Ishikawa (cell line): ENCODE measurements at regions not wholly inside any gene's neighbourhood (a gene's known extent, or its start where the extent isn't known, plus 50 kb on each side); places are given as distances from the start of the nearest gene placed in this dataset.

Experiments
- CREB1 ChIP-seq: IDR thresholded peaks from 2 replicates; pipeline ENCODE4 v1.6.1; 2012; ENCODE audit warnings: low read depth
- EP300 ChIP-seq: IDR thresholded peaks from 2 replicates; pipeline ENCODE4 v1.6.1; 2012; ENCODE audit warnings: borderline replicate concordance
- FOXM1 ChIP-seq: IDR thresholded peaks from 2 replicates; pipeline ENCODE4 v1.6.1; 2012; ENCODE audit warnings: low read depth, borderline replicate concordance
- RAD21 ChIP-seq: IDR thresholded peaks from 2 replicates; pipeline ENCODE4 v1.6.1; 2012; ENCODE audit warnings: low read depth
- TAF1 ChIP-seq: IDR thresholded peaks from 2 replicates; pipeline ENCODE4 v1.6.1; 2012; ENCODE audit warnings: low read depth, mild to moderate bottlenecking
- TCF12 ChIP-seq: IDR thresholded peaks from 2 replicates; pipeline ENCODE4 v1.6.1; 2012; ENCODE audit warnings: low read depth
- TEAD4 ChIP-seq: IDR thresholded peaks from 2 replicates; pipeline ENCODE4 v1.6.1; 2012
- TF ChIP-seq, protein P1 (sequence below): IDR thresholded peaks from 2 replicates; pipeline ENCODE4 v1.6.1; 2012; ENCODE audit warnings: low read depth, mild to moderate bottlenecking

DNA sequence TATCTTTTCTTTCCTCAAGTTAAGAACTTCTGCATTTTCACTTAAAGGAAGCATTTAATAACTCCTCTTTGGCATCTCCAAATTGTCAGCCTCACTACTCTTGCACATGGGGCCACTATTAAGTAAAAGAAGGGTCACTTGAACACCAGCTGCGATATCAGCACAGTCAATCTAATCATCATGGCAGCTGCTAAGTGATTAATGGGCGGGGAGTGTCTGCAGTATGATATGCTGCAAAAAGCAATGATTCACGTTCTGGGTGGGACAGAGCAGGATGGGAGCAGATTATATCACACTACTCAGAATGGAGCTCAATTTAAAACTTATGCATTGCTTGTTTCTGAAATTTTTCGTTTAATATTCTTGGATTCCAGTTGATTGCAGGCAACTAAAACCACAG lies 447.4 kb upstream of the PFKP start:
- TF ChIP-seq TAF1, result no peak
- TF ChIP-seq EP300, result no peak
- TF ChIP-seq, protein P1, sequence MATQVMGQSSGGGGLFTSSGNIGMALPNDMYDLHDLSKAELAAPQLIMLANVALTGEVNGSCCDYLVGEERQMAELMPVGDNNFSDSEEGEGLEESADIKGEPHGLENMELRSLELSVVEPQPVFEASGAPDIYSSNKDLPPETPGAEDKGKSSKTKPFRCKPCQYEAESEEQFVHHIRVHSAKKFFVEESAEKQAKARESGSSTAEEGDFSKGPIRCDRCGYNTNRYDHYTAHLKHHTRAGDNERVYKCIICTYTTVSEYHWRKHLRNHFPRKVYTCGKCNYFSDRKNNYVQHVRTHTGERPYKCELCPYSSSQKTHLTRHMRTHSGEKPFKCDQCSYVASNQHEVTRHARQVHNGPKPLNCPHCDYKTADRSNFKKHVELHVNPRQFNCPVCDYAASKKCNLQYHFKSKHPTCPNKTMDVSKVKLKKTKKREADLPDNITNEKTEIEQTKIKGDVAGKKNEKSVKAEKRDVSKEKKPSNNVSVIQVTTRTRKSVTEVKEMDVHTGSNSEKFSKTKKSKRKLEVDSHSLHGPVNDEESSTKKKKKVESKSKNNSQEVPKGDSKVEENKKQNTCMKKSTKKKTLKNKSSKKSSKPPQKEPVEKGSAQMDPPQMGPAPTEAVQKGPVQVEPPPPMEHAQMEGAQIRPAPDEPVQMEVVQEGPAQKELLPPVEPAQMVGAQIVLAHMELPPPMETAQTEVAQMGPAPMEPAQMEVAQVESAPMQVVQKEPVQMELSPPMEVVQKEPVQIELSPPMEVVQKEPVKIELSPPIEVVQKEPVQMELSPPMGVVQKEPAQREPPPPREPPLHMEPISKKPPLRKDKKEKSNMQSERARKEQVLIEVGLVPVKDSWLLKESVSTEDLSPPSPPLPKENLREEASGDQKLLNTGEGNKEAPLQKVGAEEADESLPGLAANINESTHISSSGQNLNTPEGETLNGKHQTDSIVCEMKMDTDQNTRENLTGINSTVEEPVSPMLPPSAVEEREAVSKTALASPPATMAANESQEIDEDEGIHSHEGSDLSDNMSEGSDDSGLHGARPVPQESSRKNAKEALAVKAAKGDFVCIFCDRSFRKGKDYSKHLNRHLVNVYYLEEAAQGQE, result no peak
- TF ChIP-seq FOXM1, result no peak
- no peak for TF ChIP-seq TCF12
- no peak for TF ChIP-seq TEAD4
- no peak for TF ChIP-seq RAD21
- no peak for TF ChIP-seq CREB1
